Brain microvascular endothelial cell (primary cell): ENCODE measurements at regions not wholly inside any gene's neighbourhood (a gene's known extent, or its start where the extent isn't known, plus 50 kb on each side); places are given as distances from the start of the nearest gene placed in this dataset.

ENCODE experiments used
- DNase-seq: peaks from one replicate; pipeline ENCODE4 v3.0.0-alpha.2; 2020
- H3K27ac ChIP-seq: fragments of 250-450 bp; sonication (Bioruptor Pico); 2 replicates; pipeline ENCODE4 v1.5.1; 2020; ENCODE audit warnings: mild to moderate bottlenecking, moderate library complexity
- H3K27me3 ChIP-seq: fragments of 250-450 bp; sonication (Bioruptor Pico); replicated peaks from 2 replicates; pipeline ENCODE4 v1.5.1; 2020; ENCODE audit warnings: mild to moderate bottlenecking
- H3K36me3 ChIP-seq: fragments of 250-450 bp; sonication (Bioruptor Pico); replicated peaks from 2 replicates; pipeline ENCODE4 v1.5.1; 2020; ENCODE audit warnings: mild to moderate bottlenecking
- H3K4me3 ChIP-seq: 2 replicates; pipeline ENCODE4 v1.5.1; 2011; ENCODE audit warnings: low read depth, mild to moderate bottlenecking, control low read depth, low read length, moderate library complexity
- in situ Hi-C: cut with HindIII; loops from 2 replicates; pipeline ENCODE4 v1.10.0; 2017; ENCODE audit warnings: low sequenced_read_pairs, low pct_ligation_motif_present
- TF ChIP-seq, protein P1 (sequence below): IDR thresholded peaks from 2 replicates; pipeline ENCODE4 v1.5.1; 2011; ENCODE audit warnings: low read depth, mild to moderate bottlenecking, moderate library complexity, low read length, control low read depth, inconsistent platforms; ENCODE audit errors: missing control alignments

GRCh38 chr22:44413211-44413610 is 84.8 kb downstream of the RTL6 start:
- H3K4me3 ChIP-seq, result no peak overlapping the region
- no peaks in the 10 kb centered on the region for H3K36me3 ChIP-seq
- no peak for DNase-seq
- peaks cover 33% of the 10 kb centered on the region for H3K27me3 ChIP-seq
- no peak overlapping the region for H3K27ac ChIP-seq
- TF ChIP-seq, protein P1, sequence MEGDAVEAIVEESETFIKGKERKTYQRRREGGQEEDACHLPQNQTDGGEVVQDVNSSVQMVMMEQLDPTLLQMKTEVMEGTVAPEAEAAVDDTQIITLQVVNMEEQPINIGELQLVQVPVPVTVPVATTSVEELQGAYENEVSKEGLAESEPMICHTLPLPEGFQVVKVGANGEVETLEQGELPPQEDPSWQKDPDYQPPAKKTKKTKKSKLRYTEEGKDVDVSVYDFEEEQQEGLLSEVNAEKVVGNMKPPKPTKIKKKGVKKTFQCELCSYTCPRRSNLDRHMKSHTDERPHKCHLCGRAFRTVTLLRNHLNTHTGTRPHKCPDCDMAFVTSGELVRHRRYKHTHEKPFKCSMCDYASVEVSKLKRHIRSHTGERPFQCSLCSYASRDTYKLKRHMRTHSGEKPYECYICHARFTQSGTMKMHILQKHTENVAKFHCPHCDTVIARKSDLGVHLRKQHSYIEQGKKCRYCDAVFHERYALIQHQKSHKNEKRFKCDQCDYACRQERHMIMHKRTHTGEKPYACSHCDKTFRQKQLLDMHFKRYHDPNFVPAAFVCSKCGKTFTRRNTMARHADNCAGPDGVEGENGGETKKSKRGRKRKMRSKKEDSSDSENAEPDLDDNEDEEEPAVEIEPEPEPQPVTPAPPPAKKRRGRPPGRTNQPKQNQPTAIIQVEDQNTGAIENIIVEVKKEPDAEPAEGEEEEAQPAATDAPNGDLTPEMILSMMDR, result no peak
- in situ Hi-C loops, result no loop called here

DNA sequence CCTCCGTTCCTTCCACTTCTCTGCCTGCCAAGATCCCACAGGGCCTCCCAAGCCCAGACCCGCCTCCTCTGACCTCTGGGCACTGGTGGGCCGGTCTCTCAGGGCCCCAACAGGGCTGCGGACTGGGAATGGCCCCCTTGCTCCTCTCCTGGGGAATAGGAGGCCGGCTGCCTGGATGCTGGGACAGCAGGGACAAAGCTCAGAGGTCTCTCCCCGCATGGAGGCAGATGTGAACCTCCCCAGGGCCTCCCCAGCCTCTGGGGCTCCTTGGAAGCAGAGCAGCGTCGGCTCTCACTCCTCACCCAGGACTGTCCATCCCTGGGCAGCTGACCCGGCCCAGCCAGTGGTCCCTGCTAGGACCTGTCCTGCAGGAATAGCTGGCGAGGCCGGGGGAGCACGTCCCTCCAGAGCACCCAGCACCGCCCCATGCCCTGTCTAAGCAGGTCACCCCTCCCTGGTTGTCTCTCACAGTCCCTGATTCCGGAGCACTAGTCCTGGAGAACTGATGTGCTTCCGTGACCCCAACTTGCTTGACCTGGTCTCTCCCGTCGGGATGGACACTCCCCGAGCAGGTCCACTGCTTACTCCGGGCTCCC is 85.8 kb downstream of the RTL6 start:
- H3K36me3 ChIP-seq, result no peaks in the 10 kb centered on the region
- no peak overlapping the region for H3K4me3 ChIP-seq
- no peak overlapping the region for H3K27ac ChIP-seq
- in situ Hi-C loops, result no loop called here
- TF ChIP-seq, protein P1, result no peak
- peaks cover 33% of the 10 kb centered on the region for H3K27me3 ChIP-seq
- no peak for DNase-seq

DNA sequence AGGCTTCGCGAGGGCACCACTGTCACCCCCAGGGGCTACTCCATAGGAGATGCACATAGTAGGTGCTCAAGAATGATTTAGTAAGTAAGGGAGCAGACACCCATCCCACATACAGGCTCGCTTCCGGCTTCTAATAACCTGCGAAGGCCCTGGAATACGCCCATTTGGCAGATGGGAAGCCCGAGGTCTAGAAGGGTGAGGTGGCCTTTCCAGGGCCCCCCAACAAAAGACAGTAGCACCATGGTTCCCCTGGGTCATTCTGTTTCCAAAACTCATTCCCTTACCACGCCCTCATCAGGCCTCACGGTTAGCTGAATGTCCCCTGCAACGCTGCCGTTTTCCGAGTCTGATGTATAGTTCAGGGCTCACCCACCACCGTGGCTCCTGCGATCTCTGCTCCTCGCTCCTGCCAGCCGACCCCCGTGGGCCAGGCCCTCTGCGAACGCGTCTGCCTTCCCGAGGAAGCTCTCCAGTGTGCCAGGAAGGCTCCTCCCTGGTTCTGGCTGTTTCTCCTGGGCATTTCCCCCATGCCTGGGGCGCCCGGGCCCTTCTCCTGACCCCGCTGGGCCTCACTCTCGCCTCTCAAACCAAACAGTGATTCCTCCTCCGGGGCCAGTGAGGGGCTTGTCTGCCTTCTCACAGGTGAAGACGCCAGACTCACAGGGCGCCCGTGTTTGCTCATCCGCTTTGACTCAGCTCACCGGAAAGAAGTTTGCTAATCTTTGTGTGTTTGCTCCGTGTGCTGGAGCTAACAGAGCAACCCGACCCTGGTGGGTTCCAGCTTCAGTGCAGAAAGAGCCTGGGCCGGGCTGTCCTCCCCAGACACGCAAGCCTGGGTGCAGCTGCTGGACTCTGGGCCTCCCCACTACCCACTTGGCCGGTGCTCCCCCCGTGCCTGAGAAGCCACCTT is 86.6 kb downstream of the RTL6 start:
- Histone ChIP-seq H3K27me3 (peaks cover 33% of the 10 kb centered on the region), H3K36me3 (no peaks in the 10 kb centered on the region), H3K4me3 (no peak overlapping the region), H3K27ac (no peak overlapping the region)
- TF ChIP-seq, protein P1, result no peak
- DNase-seq, result no peak
- in situ Hi-C loops, result no loop called here

- H3K27me3 ChIP-seq, result peaks cover 33% of the 10 kb centered on the region
- no peak for DNase-seq
- in situ Hi-C loops, result no loop called here
- TF ChIP-seq, protein P1, result no peak
- no peaks in the 10 kb centered on the region for H3K36me3 ChIP-seq
- H3K4me3 ChIP-seq, result no peak overlapping the region
- H3K27ac ChIP-seq, result no peak overlapping the region
These were observed 87.5 kb downstream of the RTL6 start for GRCh38 chr22:44410451-44410991.

DNA sequence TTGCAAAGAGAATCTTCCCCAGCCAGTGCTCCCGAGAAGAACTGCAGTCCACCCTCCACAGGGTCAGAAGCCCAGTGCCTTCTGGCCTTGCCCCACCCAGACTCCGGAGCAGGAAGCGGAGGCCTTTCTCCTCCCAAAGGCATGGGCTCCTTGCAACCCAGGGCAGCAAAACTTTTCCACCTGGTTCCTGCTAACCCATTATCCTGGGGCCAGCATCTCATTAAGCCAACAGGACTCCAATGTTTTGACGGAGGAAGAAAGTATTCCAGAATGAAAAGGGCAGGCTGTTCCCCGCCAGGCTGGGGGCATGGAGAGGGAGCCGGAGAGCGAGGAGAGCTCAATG is 88.1 kb downstream of the RTL6 start:
- Histone ChIP-seq H3K36me3 (no peaks in the 10 kb centered on the region), H3K27ac (no peak overlapping the region), H3K27me3 (peaks cover 33% of the 10 kb centered on the region), H3K4me3 (no peak overlapping the region)
- no peak for DNase-seq
- in situ Hi-C loops, result no loop called here
- TF ChIP-seq, protein P1, result no peak
